NCI-H526 (cell line): ENCODE measurements at regions not wholly inside any gene's neighbourhood (a gene's known extent, or its start where the extent isn't known, plus 50 kb on each side); places are given as distances from the start of the nearest gene placed in this dataset.

Source experiments
- DNase-seq, 2 experiments: peaks; one replicate each; lab custom pipeline; 2025; lab: John Stamatoyannopoulos, UW

- DNase-seq, result no peak
These were observed 214.9 kb upstream of the ITGA4 start for GRCh38 chr2:181242262-181242661.

- no peak for DNase-seq
These were observed 213.9 kb upstream of the ITGA4 start for GRCh38 chr2:181243319-181243718.

- no peak for DNase-seq
These were observed 206.5 kb upstream of the ITGA4 start for GRCh38 chr2:181250691-181251090.

- DNase-seq, result no peak
These were observed 204.7 kb upstream of the ITGA4 start for GRCh38 chr2:181252262-181253148.

- DNase-seq, result no peak
These were observed 203.7 kb upstream of the ITGA4 start for GRCh38 chr2:181253438-181253837.

- no peak for DNase-seq
These were observed 201.5 kb upstream of the ITGA4 start for GRCh38 chr2:181255651-181256050.

GRCh38 chr2:181258720-181259119 lies 198.5 kb upstream of the ITGA4 start:
- no peak for DNase-seq

GRCh38 chr2:181262782-181263181 lies 194.4 kb upstream of the ITGA4 start:
- DNase-seq, result no peak

GRCh38 chr2:181264001-181264400 lies 193.2 kb upstream of the ITGA4 start:
- DNase-seq, result peak in 1 of 2 experiments; percentile 9

GRCh38 chr2:181264441-181264840 lies 192.7 kb upstream of the ITGA4 start:
- DNase-seq, result no peak

GRCh38 chr2:181266614-181267013 lies 190.6 kb upstream of the ITGA4 start:
- peak; percentile 3 to 42 for DNase-seq

- DNase-seq, result no peak
These were observed 188.9 kb upstream of the ITGA4 start for GRCh38 chr2:181268174-181268867.

GRCh38 chr2:181273986-181274385 lies 183.2 kb upstream of the ITGA4 start:
- DNase-seq, result no peak

- DNase-seq, result no peak
These were observed 181.5 kb upstream of the ITGA4 start for GRCh38 chr2:181275643-181276070.

- DNase-seq, result no peak
These were observed 175.9 kb upstream of the ITGA4 start for GRCh38 chr2:181281206-181281832.

GRCh38 chr2:181285116-181285515 lies 172.1 kb upstream of the ITGA4 start:
- DNase-seq, result no peak

- DNase-seq, result no peak
These were observed 167.5 kb upstream of the ITGA4 start for GRCh38 chr2:181289698-181290097.

GRCh38 chr2:181290182-181290581 lies 167.0 kb upstream of the ITGA4 start:
- no peak for DNase-seq

- DNase-seq, result no peak
These were observed 162.2 kb upstream of the ITGA4 start for GRCh38 chr2:181294979-181295378.

- DNase-seq, result no peak
These were observed 156.4 kb upstream of the ITGA4 start for GRCh38 chr2:181300600-181301291.

GRCh38 chr2:181304011-181304844 lies 153.0 kb upstream of the ITGA4 start:
- no peak for DNase-seq
